IPS-15b (cell line): ENCODE measurements at regions not wholly inside any gene's neighbourhood (a gene's known extent, or its start where the extent isn't known, plus 50 kb on each side); places are given as distances from the start of the nearest gene placed in this dataset.

Experiments
- H3K27me3 ChIP-seq: one replicate; pipeline ENCODE4 v1.6.1; 2013; ENCODE audit warnings: low read length; ENCODE audit not compliant: control insufficient read depth, insufficient read depth
- H3K36me3 ChIP-seq: one replicate; pipeline ENCODE4 v1.6.1; 2013; ENCODE audit warnings: low read length; ENCODE audit not compliant: control insufficient read depth, insufficient read depth
- H3K4me1 ChIP-seq: one replicate; pipeline ENCODE4 v1.6.1; 2013; ENCODE audit warnings: mild to moderate bottlenecking, low read length; ENCODE audit not compliant: control insufficient read depth, insufficient read depth
- H3K4me3 ChIP-seq: one replicate; pipeline ENCODE4 v1.5.1; 2013; ENCODE audit warnings: low read depth, low read length
- H3K9ac ChIP-seq: one replicate; pipeline ENCODE4 v1.6.1; 2013; ENCODE audit warnings: low read depth, mild to moderate bottlenecking, low read length
- H3K9me3 ChIP-seq: one replicate; pipeline ENCODE4 v1.6.1; 2013; ENCODE audit warnings: mild to moderate bottlenecking, low read length; ENCODE audit not compliant: control insufficient read depth, insufficient read depth

DNA sequence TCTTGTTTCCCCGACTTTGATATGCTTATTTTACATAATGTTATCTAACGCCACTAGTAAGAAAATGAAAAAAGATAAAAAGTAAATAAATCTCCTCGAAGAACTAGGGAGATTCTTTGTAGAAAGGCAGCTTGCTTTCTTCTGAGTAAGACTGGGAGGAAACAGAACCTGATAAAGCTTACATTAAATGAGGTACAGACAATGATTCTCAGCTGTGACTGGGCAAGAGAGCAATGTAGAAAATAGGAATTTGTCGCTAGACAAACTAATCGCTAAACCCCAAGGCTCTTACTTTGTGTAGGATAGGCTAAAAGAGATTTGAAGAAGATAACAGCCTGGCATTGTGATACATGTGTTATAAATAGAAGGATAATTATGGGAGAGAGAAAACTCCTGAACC, 919.0 kb upstream of the ALCAM start:
- Histone ChIP-seq H3K9ac (no peak overlapping the region), H3K9me3 (no peaks in the 10 kb centered on the region), H3K36me3 (no peaks in the 10 kb centered on the region), H3K4me3 (no peak overlapping the region), H3K4me1 (no peaks in the 10 kb centered on the region), H3K27me3 (no peaks in the 10 kb centered on the region)

DNA sequence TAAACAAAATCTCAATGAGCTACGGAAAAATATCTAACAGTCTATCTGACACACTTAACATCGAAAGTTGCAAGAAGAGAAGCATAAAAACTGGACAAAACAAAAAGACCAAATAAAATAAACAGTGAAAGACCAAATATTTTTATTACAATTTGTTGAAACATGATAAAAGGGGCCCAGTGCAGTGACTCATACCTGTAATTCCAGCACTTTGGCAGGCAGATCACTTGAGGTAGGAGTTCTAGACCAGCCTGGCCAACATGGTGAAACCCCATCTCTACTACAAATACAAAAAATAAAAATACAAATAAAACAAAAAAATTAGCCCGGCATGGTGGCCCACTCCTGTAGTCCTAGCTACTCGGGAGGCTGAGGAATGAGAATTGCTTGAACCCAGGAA, 914.0 kb upstream of the ALCAM start:
- Histone ChIP-seq H3K27me3 (no peaks in the 10 kb centered on the region), H3K4me3 (no peak overlapping the region), H3K9me3 (no peaks in the 10 kb centered on the region), H3K9ac (no peak overlapping the region), H3K4me1 (no peaks in the 10 kb centered on the region), H3K36me3 (no peaks in the 10 kb centered on the region)

DNA sequence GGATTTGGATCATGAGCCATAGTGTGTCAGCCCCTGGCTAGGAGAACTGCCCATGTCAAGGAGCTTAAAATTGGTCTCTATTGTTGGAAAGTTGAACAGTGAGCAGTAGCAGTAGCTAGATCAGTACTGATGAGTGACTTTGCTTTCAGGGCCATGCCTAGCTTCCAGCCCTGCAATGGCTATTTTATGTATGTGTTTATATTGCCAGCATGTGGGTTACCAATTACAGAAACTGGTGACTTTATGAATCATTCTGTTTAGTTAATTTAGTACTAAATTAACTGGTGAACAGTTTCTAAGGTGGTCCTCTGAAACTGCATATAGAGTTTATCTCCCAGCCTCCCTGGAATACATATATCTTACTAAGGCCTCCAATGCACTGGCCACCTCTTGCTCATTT, 908.1 kb upstream of the ALCAM start:
- Histone ChIP-seq H3K4me3 (no peak overlapping the region), H3K27me3 (no peaks in the 10 kb centered on the region), H3K4me1 (peaks cover 3% of the 10 kb centered on the region), H3K9me3 (no peaks in the 10 kb centered on the region), H3K9ac (no peak overlapping the region), H3K36me3 (no peaks in the 10 kb centered on the region)

DNA sequence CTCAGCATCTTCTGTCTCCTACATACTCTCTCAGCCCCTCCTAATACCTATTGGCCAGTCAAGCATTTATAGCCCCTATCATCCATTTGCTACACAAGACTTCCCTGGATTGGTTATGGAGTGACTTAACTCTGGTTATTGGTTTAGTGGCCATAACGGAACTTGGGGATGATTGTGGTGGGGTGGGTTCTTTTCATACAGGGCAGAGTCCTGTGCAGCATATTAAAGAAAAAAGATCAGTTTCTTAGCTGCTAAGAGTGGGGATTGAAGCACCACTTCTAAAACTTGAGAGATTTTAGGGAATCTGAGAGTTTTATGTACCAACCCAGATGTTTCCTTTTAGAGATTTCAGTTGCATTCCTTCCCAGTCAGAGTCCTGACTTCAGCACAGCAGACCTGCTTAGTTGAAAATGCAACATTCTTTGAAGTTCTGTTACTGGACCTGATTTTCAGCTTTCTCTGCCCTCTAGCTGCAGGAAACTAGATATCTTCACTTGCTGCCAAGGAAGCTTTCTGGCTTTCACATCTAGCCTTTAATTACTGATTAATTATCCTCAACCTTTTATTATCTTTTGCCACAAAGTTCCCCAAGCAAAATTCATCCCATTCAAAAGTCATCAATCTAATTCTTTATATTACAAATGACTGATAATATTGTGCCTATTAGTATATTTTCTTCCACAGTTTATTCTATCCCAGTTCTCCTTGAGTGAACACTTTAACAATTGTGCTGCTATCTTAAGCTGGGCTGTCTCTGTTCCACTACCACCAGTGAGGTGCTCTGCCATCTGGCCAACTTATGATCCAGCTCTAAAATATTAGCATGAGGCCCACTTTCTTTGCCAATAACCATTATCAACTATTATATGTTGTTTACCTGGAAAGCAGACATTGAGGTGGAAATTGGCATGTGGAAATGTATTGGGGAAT, 906.0 kb upstream of the ALCAM start:
- H3K27me3 ChIP-seq, result no peaks in the 10 kb centered on the region
- H3K9ac ChIP-seq, result no peak overlapping the region
- H3K4me1 ChIP-seq, result peaks cover 3% of the 10 kb centered on the region
- H3K9me3 ChIP-seq, result no peaks in the 10 kb centered on the region
- no peaks in the 10 kb centered on the region for H3K36me3 ChIP-seq
- no peak overlapping the region for H3K4me3 ChIP-seq

DNA sequence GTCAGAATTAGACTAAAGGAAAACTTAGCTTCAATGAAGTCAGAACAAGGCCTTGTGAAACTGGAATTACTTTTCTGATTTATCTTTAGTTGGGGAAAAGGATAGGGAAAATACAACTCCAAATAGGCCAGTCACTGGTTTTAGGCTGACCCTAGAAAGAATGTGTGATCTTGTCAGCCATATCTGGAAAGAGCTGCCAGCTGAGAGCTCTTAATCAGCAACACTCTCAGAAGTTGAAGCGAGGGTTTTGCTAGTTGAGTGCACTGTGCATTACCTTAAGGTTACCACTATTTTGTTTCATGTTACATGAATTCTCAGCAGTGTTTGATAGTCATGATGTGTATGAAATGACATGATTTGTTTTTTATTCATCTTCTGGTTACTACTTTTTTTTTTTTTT, 905.3 kb upstream of the ALCAM start:
- Histone ChIP-seq H3K9ac (no peak overlapping the region), H3K9me3 (no peaks in the 10 kb centered on the region), H3K27me3 (no peaks in the 10 kb centered on the region), H3K4me1 (peaks cover 3% of the 10 kb centered on the region), H3K36me3 (no peaks in the 10 kb centered on the region), H3K4me3 (no peak overlapping the region)

DNA sequence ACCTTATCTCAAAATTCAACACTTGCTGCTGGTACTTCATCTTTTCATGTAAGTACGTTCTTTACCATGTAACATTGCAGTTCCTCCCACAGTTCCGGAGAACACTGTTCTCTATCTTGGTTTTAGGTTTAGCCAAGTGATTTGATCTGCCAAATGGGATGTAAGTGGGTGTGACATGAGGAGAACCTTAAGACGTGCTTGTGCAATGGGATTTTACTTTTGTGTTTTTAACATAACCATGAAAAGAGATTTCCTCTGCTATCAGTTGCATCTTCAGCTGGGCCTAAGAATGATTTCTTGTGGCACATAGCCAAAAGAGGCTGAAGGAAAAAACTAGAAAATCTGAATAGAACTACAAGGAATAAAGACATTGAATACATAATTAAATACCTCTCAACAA, 894.5 kb upstream of the ALCAM start:
- Histone ChIP-seq H3K9ac (no peak overlapping the region), H3K27me3 (no peaks in the 10 kb centered on the region), H3K36me3 (peaks cover 2% of the 10 kb centered on the region), H3K9me3 (peaks cover 7% of the 10 kb centered on the region), H3K4me3 (no peak overlapping the region), H3K4me1 (no peaks in the 10 kb centered on the region)

DNA sequence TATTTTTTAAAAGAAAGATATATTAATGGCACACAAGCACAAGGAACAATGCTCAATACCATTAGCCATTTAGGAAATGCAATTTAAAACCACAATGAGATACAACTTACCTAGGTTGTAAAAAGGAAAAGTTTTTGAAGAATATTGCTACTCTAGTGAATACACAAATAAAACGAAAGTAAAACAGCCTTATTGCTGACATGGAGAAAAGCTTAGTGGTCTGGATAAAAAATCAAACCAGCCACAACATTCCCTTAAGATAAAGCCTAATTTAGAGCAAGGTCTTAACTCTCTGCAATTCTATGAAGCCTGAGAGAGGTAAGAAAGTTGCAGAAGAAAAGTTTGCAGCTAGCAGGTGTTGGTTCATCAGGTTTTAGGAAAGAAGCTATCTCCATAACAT, 892.7 kb upstream of the ALCAM start:
- Histone ChIP-seq H3K36me3 (peaks cover 2% of the 10 kb centered on the region), H3K27me3 (no peaks in the 10 kb centered on the region), H3K4me1 (no peaks in the 10 kb centered on the region), H3K9ac (no peak overlapping the region), H3K9me3 (peaks cover 7% of the 10 kb centered on the region), H3K4me3 (no peak overlapping the region)

DNA sequence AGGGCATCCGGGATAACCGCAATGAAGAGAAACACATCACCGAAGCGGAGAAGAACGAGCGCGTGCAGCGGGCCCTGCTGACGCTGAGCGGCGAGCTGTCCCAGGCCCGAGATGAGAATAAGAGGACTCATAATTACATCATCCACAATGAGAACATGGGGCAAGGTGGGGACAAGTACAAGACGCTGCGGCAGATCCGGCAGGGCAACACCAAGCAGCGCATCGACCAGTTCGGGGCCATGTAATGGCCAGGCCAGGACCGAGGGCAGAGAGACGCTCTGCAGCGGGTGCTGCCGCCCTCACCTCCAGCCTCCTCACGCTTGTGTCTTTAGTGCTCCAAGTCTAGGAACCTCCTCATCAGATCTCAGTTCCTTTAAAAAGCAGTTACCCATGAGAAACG, 863.7 kb upstream of the ALCAM start:
- H3K9me3 ChIP-seq, result no peaks in the 10 kb centered on the region
- no peak overlapping the region for H3K4me3 ChIP-seq
- no peaks in the 10 kb centered on the region for H3K4me1 ChIP-seq
- H3K9ac ChIP-seq, result no peak overlapping the region
- no peaks in the 10 kb centered on the region for H3K27me3 ChIP-seq
- no peaks in the 10 kb centered on the region for H3K36me3 ChIP-seq

DNA sequence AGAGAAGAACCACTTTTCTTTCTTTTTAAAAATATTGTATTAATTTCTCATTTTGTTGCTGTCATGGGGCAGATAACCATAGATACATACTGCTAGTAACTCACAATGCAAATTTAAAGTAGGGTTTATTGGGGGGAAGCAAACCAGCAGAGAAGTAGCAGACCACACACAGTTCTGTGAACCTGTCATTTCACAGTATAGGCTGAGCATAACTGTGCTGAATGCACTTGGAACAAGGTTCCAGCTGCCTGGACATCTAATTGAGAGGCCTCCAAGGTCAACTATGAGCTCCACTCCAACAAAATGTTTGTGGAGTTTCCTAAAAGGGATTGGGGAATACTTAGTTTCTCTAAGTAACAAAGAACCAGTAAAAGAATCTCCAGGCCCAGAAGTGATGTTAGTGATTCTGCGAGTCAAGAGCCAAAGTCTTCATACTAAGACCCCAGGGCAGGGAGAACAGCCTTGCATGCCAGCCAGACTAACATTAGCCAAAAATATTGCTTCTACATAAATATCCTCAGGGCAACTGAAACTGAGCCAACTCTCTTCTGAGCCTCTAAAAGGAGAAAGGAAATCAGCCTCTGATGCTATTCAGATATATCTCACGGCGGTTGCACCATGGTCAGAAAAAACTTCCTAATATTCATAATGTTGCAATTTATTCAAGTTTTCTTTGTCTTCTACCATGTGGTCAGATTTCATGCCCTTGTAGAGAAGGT, 856.4 kb upstream of the ALCAM start:
- peaks cover 4% of the 10 kb centered on the region for H3K4me1 ChIP-seq
- H3K9me3 ChIP-seq, result no peaks in the 10 kb centered on the region
- H3K4me3 ChIP-seq, result no peak overlapping the region
- H3K36me3 ChIP-seq, result no peaks in the 10 kb centered on the region
- H3K9ac ChIP-seq, result no peak overlapping the region
- no peaks in the 10 kb centered on the region for H3K27me3 ChIP-seq

DNA sequence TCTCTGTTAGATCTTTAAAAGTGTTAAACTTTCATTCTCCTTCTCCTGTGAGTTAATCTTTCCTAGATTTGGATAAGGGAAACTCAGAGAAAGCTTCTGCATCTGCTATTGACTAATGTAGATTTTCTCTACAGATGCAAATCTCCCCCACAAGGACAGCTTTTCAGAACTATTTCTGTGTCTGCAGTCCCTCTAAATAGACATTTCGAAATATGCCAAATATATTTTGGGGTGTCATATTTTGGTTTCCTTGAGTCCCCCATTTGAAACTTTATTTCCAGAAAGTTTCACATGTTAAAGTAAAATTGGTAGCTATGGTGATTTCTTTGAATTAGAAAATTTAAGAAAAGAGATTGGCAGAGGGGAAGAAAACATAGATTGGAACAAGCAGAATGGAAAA, 852.3 kb upstream of the ALCAM start:
- Histone ChIP-seq H3K9me3 (no peaks in the 10 kb centered on the region), H3K9ac (no peak overlapping the region), H3K36me3 (no peaks in the 10 kb centered on the region), H3K27me3 (no peaks in the 10 kb centered on the region), H3K4me3 (no peak overlapping the region), H3K4me1 (peaks cover 17% of the 10 kb centered on the region)

DNA sequence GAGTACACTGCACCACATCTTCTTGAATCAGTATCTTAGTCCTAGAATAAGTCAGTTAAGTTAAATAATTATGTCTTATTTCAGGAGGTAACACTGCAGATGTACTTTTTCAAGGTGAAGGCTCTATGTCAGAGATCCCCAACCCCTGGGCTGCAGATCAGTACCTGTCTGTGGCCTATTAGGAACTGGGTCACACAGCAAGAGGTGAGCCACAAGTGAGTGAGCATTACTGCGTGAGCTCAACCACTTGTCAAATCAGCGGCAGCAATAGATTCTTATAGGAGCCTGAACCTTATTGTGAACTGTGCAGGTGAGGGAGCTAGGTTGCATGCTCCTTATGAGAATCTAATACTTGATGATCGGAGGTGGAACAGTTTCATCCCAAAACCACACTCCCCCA, 851.9 kb upstream of the ALCAM start:
- Histone ChIP-seq H3K9ac (no peak overlapping the region), H3K36me3 (no peaks in the 10 kb centered on the region), H3K4me3 (no peak overlapping the region), H3K4me1 (peaks cover 20% of the 10 kb centered on the region), H3K27me3 (no peaks in the 10 kb centered on the region), H3K9me3 (no peaks in the 10 kb centered on the region)

DNA sequence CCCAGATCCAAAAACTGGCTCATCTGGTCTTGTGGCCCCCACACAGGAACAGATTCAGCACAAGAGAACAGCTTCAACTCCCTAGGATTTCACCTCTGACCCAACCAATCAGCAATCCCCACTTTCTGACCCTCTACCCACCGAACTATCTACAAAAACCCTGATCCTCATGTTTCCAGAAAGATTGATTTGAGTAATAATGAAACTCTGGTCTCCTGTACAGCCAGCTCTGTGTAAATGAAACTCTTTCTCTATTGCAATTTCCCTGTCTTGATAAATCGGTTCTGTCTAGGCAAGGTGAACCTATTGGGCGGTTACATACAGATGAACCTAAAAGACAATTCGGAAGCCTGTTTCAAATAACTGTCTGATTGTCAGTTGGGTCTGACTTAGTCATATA, 847.6 kb upstream of the ALCAM start:
- Histone ChIP-seq H3K9ac (no peak overlapping the region), H3K4me3 (no peak overlapping the region), H3K36me3 (no peaks in the 10 kb centered on the region)

More for the DNA sequence above, 847.6 kb upstream of the ALCAM start:
- Histone ChIP-seq H3K27me3 (no peaks in the 10 kb centered on the region), H3K4me1 (peaks cover 22% of the 10 kb centered on the region), H3K9me3 (no peaks in the 10 kb centered on the region)
